Neuronal stem cell (in vitro differentiated cells): ENCODE measurements at regions not wholly inside any gene's neighbourhood (a gene's known extent, or its start where the extent isn't known, plus 50 kb on each side); places are given as distances from the start of the nearest gene placed in this dataset.

Experiments
- DNase-seq: peaks from one replicate; pipeline ENCODE4 v3.0.0-alpha.2; 2013; ENCODE audit warnings: low spot score
- H2AFZ ChIP-seq: one replicate; pipeline ENCODE4 v1.6.1; 2013; ENCODE audit warnings: mild to moderate bottlenecking, low read length, inconsistent platforms
- H2AK5ac ChIP-seq: 2 replicates; pipeline ENCODE4 v1.6.1; 2013; ENCODE audit warnings: low read depth, mild to moderate bottlenecking, inconsistent platforms, low read length, moderate library complexity, mixed read lengths
- H2BK120ac ChIP-seq: 2 replicates; pipeline ENCODE4 v1.6.1; 2013; ENCODE audit warnings: low read depth, mild to moderate bottlenecking, inconsistent platforms, low read length, moderate library complexity, mixed read lengths
- H2BK12ac ChIP-seq: one replicate; pipeline ENCODE4 v1.6.1; 2013; ENCODE audit warnings: low read length, inconsistent platforms
- H2BK15ac ChIP-seq: 2 replicates; pipeline ENCODE4 v1.6.1; 2013; ENCODE audit warnings: mild to moderate bottlenecking, low read length, inconsistent platforms, mixed read lengths
- H2BK5ac ChIP-seq: one replicate; pipeline ENCODE4 v1.6.1; 2013; ENCODE audit warnings: inconsistent platforms, mild to moderate bottlenecking, low read length, moderate library complexity
- H3K14ac ChIP-seq: one replicate; pipeline ENCODE4 v1.6.1; 2013; ENCODE audit warnings: low read length, inconsistent platforms
- H3K18ac ChIP-seq: 2 replicates; pipeline ENCODE4 v1.6.1; 2013; ENCODE audit warnings: low read length, inconsistent platforms
- H3K23ac ChIP-seq: 2 replicates; pipeline ENCODE4 v1.6.1; 2013; ENCODE audit warnings: low read depth, mild to moderate bottlenecking, mixed read lengths, low read length, inconsistent platforms; ENCODE audit not compliant: poor library complexity
- H3K27ac ChIP-seq: replicated peaks from 3 replicates; pipeline ENCODE4 v1.5.1; 2013; ENCODE audit warnings: low read length, inconsistent platforms
- H3K27me3 ChIP-seq, 3 experiments: 2 replicates each; pipeline ENCODE4 v1.6.1; 2013; ENCODE audit warnings: low read length in 3 of 3, mild to moderate bottlenecking in 2 of 3, inconsistent platforms in 1 of 3, low read depth in 1 of 3, mixed read lengths in 1 of 3, moderate library complexity in 1 of 3; ENCODE audit not compliant: control insufficient read depth in 3 of 3, insufficient read depth in 3 of 3
- H3K36me3 ChIP-seq, 2 donors: replicated peaks in 1 of 2; 2 replicates each; pipeline ENCODE4 v1.6.1; 2013; ENCODE audit warnings: low read length in 2 of 2; ENCODE audit not compliant: control insufficient read depth in 2 of 2, insufficient read depth in 2 of 2
- H3K4ac ChIP-seq: 2 replicates; pipeline ENCODE4 v1.6.1; 2013; ENCODE audit warnings: inconsistent platforms, mild to moderate bottlenecking, low read length, moderate library complexity
- H3K4me1 ChIP-seq, 2 donors: 1 replicate in 1 of 2; 2 replicates in 1 of 2; pipeline ENCODE4 v1.6.1; 2013; ENCODE audit warnings: low read length in 2 of 2, low read depth in 1 of 2; ENCODE audit not compliant: control insufficient read depth in 2 of 2, insufficient read depth in 1 of 2
- H3K4me2 ChIP-seq: one replicate; pipeline ENCODE4 v1.6.1; 2013; ENCODE audit warnings: mild to moderate bottlenecking, low read length, inconsistent platforms; ENCODE audit not compliant: insufficient read depth, poor library complexity, severe bottlenecking
- H3K4me3 ChIP-seq, 2 donors: 2 replicates each; pipeline ENCODE4 v1.5.1; 2013; ENCODE audit warnings: low read length in 2 of 2, mild to moderate bottlenecking in 2 of 2, inconsistent platforms in 1 of 2, moderate library complexity in 1 of 2
- H3K79me1 ChIP-seq: one replicate; pipeline ENCODE4 v1.6.1; 2013; ENCODE audit warnings: low read depth, mild to moderate bottlenecking, inconsistent platforms, low read length, moderate library complexity
- H3K9ac ChIP-seq: one replicate; pipeline ENCODE4 v1.6.1; 2013; ENCODE audit warnings: mild to moderate bottlenecking, low read depth, low read length, inconsistent platforms; ENCODE audit not compliant: poor library complexity
- H3K9me3 ChIP-seq, 2 donors: replicated peaks in 1 of 2; 2 replicates each; pipeline versions ENCODE3 to v1.6.1; 2013; ENCODE audit warnings: low read length in 2 of 2, mild to moderate bottlenecking in 2 of 2, inconsistent platforms in 1 of 2, low read depth in 1 of 2, mixed read lengths in 1 of 2, moderate library complexity in 1 of 2; ENCODE audit not compliant: control insufficient read depth in 2 of 2, insufficient read depth in 1 of 2
- H4K8ac ChIP-seq: one replicate; pipeline ENCODE4 v1.6.1; 2013; ENCODE audit warnings: low read depth, mild to moderate bottlenecking, inconsistent platforms, low read length, moderate library complexity
- H4K91ac ChIP-seq: one replicate; pipeline ENCODE4 v1.6.1; 2013; ENCODE audit warnings: low read length, low read depth, mild to moderate bottlenecking, inconsistent platforms; ENCODE audit not compliant: poor library complexity
- WGBS, 2 donors: extraction: QIAGEN DNeasy Blood & Tissue Kit; methylation state at CpG; one replicate each; pipeline ENCODE4 v1.1.7; 2013; ENCODE audit warnings: missing lambda C conversion rate in 2 of 2, mixed read lengths in 1 of 2; ENCODE audit not compliant: insufficient read length in 2 of 2, insufficient replicate concordance in 1 of 2; ENCODE audit errors: extremely low coverage in 2 of 2; 5-methylcytosine and 5-hydroxymethylcytosine counted together

DNA sequence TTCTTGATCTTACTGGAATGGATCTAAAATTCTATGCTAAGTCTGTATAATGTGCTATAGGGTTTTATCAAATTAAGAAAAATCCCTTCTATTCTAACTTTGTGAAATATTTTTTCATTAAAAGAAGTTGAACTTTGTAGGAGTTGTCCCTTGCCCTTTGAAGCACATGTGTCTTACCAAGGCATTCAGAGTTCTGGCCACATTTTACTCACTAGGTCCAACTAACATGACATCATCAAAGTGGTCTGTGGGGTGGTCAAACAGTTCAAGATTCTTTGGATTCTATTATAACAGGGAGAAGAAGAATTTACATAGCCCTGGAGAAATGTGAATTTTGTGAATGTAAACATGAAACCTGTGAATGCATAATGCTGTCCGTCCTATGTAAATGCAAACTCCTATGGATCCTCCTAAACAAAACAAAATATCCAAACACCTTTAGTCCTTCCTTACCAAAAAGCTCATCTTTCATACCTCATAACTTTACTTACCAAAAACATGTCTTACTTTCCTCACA lies 88.7 kb downstream of the EBNA1BP2 start:
- Histone ChIP-seq H3K9ac (no peak overlapping the region), H3K4me1 (no peaks in the 10 kb centered on the region), H2AK5ac (no peak overlapping the region), H3K23ac (no peak overlapping the region), H2AFZ (no peak overlapping the region), H2BK12ac (no peak overlapping the region), H2BK15ac (no peak overlapping the region), H2BK5ac (no peak overlapping the region), H3K14ac (no peak overlapping the region), H3K79me1 (no peaks in the 10 kb centered on the region), H3K4ac (no peak overlapping the region), H3K9me3 (no peaks in the 10 kb centered on the region), H3K27ac (no peak overlapping the region), H3K4me3 (no peak overlapping the region), H3K36me3 (no peaks in the 10 kb centered on the region), H2BK120ac (no peak overlapping the region), H3K27me3 (no peaks in the 10 kb centered on the region), H4K91ac (no peak overlapping the region), H4K8ac (no peak overlapping the region), H3K18ac (no peak overlapping the region), H3K4me2 (no peak overlapping the region)
- no CpG with 5 or more reads among the region's 1 CpG for WGBS, 2 donors
- no peak for DNase-seq

- no peak overlapping the region for H3K4me2 ChIP-seq
- no peak overlapping the region for H3K14ac ChIP-seq
- no peak overlapping the region for H2BK12ac ChIP-seq
- no peak overlapping the region for H2AK5ac ChIP-seq
- no CpG with 5 or more reads among the region's 6 CpGs for WGBS, 2 donors
- H4K8ac ChIP-seq, result no peak overlapping the region
- no peak overlapping the region for H2BK15ac ChIP-seq
- no peak overlapping the region for H3K4ac ChIP-seq
- H3K27ac ChIP-seq, result no peak overlapping the region
- no peak overlapping the region for H3K4me3 ChIP-seq
- H2AFZ ChIP-seq, result no peak overlapping the region
- H4K91ac ChIP-seq, result no peak overlapping the region
- no peaks in the 10 kb centered on the region for H3K9me3 ChIP-seq
- DNase-seq, result no peak
- H3K36me3 ChIP-seq, result no peaks in the 10 kb centered on the region
- H3K4me1 ChIP-seq, result no peaks in the 10 kb centered on the region
- no peak overlapping the region for H2BK5ac ChIP-seq
- no peak overlapping the region for H3K18ac ChIP-seq
- no peaks in the 10 kb centered on the region for H3K79me1 ChIP-seq
- H3K9ac ChIP-seq, result no peak overlapping the region
- no peak overlapping the region for H2BK120ac ChIP-seq
- no peak overlapping the region for H3K23ac ChIP-seq
- no peaks in the 10 kb centered on the region for H3K27me3 ChIP-seq
These were observed 89.3 kb downstream of the EBNA1BP2 start for GRCh38 chr1:43082740-43083139.

GRCh38 chr1:43077273-43077672 lies 94.8 kb downstream of the EBNA1BP2 start:
- no peak overlapping the region for H3K4me2 ChIP-seq
- H3K9me3 ChIP-seq, result no peaks in the 10 kb centered on the region
- no peaks in the 10 kb centered on the region for H3K79me1 ChIP-seq
- H3K27ac ChIP-seq, result no peak overlapping the region
- no peak overlapping the region for H3K4me3 ChIP-seq
- H2BK120ac ChIP-seq, result no peak overlapping the region
- no peak overlapping the region for H4K91ac ChIP-seq
- H3K23ac ChIP-seq, result no peak overlapping the region
- no CpG with 5 or more reads among the region's 6 CpGs for WGBS, 2 donors
- no peak overlapping the region for H3K4ac ChIP-seq
- no peak overlapping the region for H2BK15ac ChIP-seq
- no peaks in the 10 kb centered on the region for H3K36me3 ChIP-seq
- H3K27me3 ChIP-seq, result no peaks in the 10 kb centered on the region
- H3K18ac ChIP-seq, result no peak overlapping the region
- H3K4me1 ChIP-seq, result no peaks in the 10 kb centered on the region
- H3K9ac ChIP-seq, result no peak overlapping the region
- no peak for DNase-seq
- H4K8ac ChIP-seq, result no peak overlapping the region
- H3K14ac ChIP-seq, result no peak overlapping the region
- H2AFZ ChIP-seq, result no peak overlapping the region
- no peak overlapping the region for H2BK12ac ChIP-seq
- H2AK5ac ChIP-seq, result no peak overlapping the region
- no peak overlapping the region for H2BK5ac ChIP-seq

DNA sequence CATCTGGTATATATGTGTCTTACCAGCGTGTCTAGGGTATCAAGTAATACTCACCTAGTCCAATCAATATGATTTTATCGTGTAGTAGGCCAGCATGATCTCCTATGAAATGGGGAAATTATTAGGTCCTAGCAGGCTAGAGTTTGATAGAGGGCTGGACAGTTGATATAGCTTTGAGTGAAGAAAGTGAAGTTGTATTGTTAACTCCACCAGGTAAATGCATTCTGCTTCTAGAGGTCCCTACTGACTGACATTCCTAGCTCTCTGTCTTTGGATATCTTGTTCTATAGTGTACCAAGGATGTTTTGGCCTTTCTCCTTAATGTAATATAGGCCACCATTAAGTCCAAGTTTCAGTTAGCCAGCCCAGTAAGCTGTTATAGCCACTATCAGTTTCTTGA lies 97.4 kb downstream of the EBNA1BP2 start:
- DNase-seq, result no peak
- no peak overlapping the region for H3K27ac ChIP-seq
- no CpG with 5 or more reads among the region's 2 CpGs for WGBS, 2 donors

More for the DNA sequence above, 97.4 kb downstream of the EBNA1BP2 start:
- no peak overlapping the region for H2BK15ac ChIP-seq
- no peak overlapping the region for H3K4ac ChIP-seq
- no peak overlapping the region for H3K4me2 ChIP-seq
- H3K14ac ChIP-seq, result no peak overlapping the region
- H3K79me1 ChIP-seq, result no peaks in the 10 kb centered on the region
- no peak overlapping the region for H2AK5ac ChIP-seq
- no peak overlapping the region for H3K9ac ChIP-seq
- H3K18ac ChIP-seq, result no peak overlapping the region
- no peaks in the 10 kb centered on the region for H3K36me3 ChIP-seq
- H3K23ac ChIP-seq, result no peak overlapping the region
- peak overlapping the region; percentile 1 for H2AFZ ChIP-seq
- H2BK120ac ChIP-seq, result no peak overlapping the region
- no peaks in the 10 kb centered on the region for H3K9me3 ChIP-seq
- no peak overlapping the region for H2BK5ac ChIP-seq
- H2BK12ac ChIP-seq, result no peak overlapping the region
- no peak overlapping the region for H3K4me3 ChIP-seq
- H3K4me1 ChIP-seq, result peaks cover 3 to 7% of the 10 kb centered on the region in 2 donors
- H3K27me3 ChIP-seq, result no peaks in the 10 kb centered on the region
- H4K91ac ChIP-seq, result no peak overlapping the region
- H4K8ac ChIP-seq, result no peak overlapping the region
